DND-41 (cell line): ENCODE measurements at regions not wholly inside any gene's neighbourhood (a gene's known extent, or its start where the extent isn't known, plus 50 kb on each side); places are given as distances from the start of the nearest gene placed in this dataset.

Source experiments
- ATAC-seq: fragments of 200-7000 bp; cut with Tn5 transposase; 3 replicates; pipeline ENCODE4 v1.9.1; 2021; ENCODE audit warnings: low read depth; ENCODE audit not compliant: insufficient read depth
- DNase-seq: peaks from one replicate; pipeline ENCODE4 v3.0.0-alpha.2; 2020
- H2AFZ ChIP-seq: 2 replicates; pipeline ENCODE4 v1.6.0; 2012; ENCODE audit warnings: low read depth, low read length
- H3K27ac ChIP-seq: 2 replicates; pipeline ENCODE4 v1.5.1; 2012; ENCODE audit warnings: low read length, inconsistent platforms
- H3K27me3 ChIP-seq: fragments of 200-600 bp; sonication (generic); 2 replicates; pipeline ENCODE4 v1.6.0; 2012; ENCODE audit warnings: low read length, mild to moderate bottlenecking, inconsistent platforms; ENCODE audit not compliant: insufficient read depth, poor library complexity
- H3K36me3 ChIP-seq: 2 replicates; pipeline ENCODE4 v1.5.1; 2012; ENCODE audit warnings: low read length, inconsistent platforms; ENCODE audit not compliant: insufficient read depth
- H3K4me1 ChIP-seq: 2 replicates; pipeline ENCODE4 v1.5.1; 2012; ENCODE audit warnings: mild to moderate bottlenecking, low read length; ENCODE audit not compliant: insufficient read depth
- H3K4me2 ChIP-seq: 2 replicates; pipeline ENCODE4 v1.6.0; 2012; ENCODE audit warnings: mild to moderate bottlenecking, moderate library complexity, low read length, inconsistent platforms; ENCODE audit not compliant: insufficient read depth
- H3K4me3 ChIP-seq, 2 experiments: fragments of 200-600 bp in 1 of 2; shearing (Covaris generic) in 1 of 2; 2 replicates each; pipeline ENCODE4 v1.5.1; 2012 to 2016; ENCODE audit warnings: inconsistent platforms in 2 of 2, low read length in 2 of 2, mild to moderate bottlenecking in 2 of 2, low read depth in 1 of 2, moderate library complexity in 1 of 2
- H3K79me2 ChIP-seq: 2 replicates; pipeline ENCODE4 v1.6.0; 2012; ENCODE audit warnings: low read length, inconsistent platforms; ENCODE audit not compliant: insufficient read depth
- H3K9ac ChIP-seq: 2 replicates; pipeline ENCODE4 v1.6.0; 2012; ENCODE audit warnings: low read depth, mild to moderate bottlenecking, inconsistent platforms, low read length, moderate library complexity
- H3K9me3 ChIP-seq: 2 replicates; pipeline ENCODE4 v1.5.1; 2012; ENCODE audit warnings: low read length, moderate library complexity, mild to moderate bottlenecking, inconsistent platforms; ENCODE audit not compliant: insufficient read depth, severe bottlenecking
- H4K20me1 ChIP-seq: 2 replicates; pipeline ENCODE4 v1.6.0; 2012; ENCODE audit warnings: low read length; ENCODE audit not compliant: insufficient read depth
- CTCF ChIP-seq: IDR thresholded peaks from 2 replicates; pipeline ENCODE4 v1.5.1; 2012; ENCODE audit warnings: borderline replicate concordance, low read length, moderate library complexity, mild to moderate bottlenecking; ENCODE audit not compliant: poor library complexity, severe bottlenecking; ENCODE audit errors: extremely low read depth
- EZH2 ChIP-seq: IDR thresholded peaks from 3 replicates; pipeline ENCODE4 v1.6.1; 2012; ENCODE audit warnings: borderline replicate concordance, low read depth, mild to moderate bottlenecking, moderate library complexity, low read length, inconsistent platforms; ENCODE audit not compliant: severe bottlenecking

- TF ChIP-seq EZH2 (no peak), CTCF (no peak)
These were observed 258.1 kb upstream of the NECTIN3 start for GRCh38 chr3:110813541-110813940.

GRCh38 chr3:110814170-110815007 lies 257.2 kb upstream of the NECTIN3 start:
- peak; percentile 62 for DNase-seq
- no peak overlapping the region for H3K4me2 ChIP-seq
- peak overlapping the region; percentile 5; the same call in 1 of the 2 replicates for H3K27ac ChIP-seq

More at GRCh38 chr3:110813541-110813940, 258.1 kb upstream of the NECTIN3 start:
- peaks cover 12% of the 10 kb centered on the region for H3K4me1 ChIP-seq
- H3K4me2 ChIP-seq = no peak overlapping the region
- H2AFZ ChIP-seq = no peak overlapping the region
- H3K27ac ChIP-seq = no peak overlapping the region
- no peak overlapping the region for H3K9ac ChIP-seq
- no peaks in the 10 kb centered on the region for H3K27me3 ChIP-seq
- no peaks in the 10 kb centered on the region for H3K36me3 ChIP-seq
- H3K4me3 ChIP-seq = no peak overlapping the region
- ATAC-seq (no peak), DNase-seq (no peak)
- no peaks in the 10 kb centered on the region for H4K20me1 ChIP-seq
- no peaks in the 10 kb centered on the region for H3K79me2 ChIP-seq
- no peaks in the 10 kb centered on the region for H3K9me3 ChIP-seq

GRCh38 chr3:110815008-110815583 lies 256.5 kb upstream of the NECTIN3 start:
- H3K9ac ChIP-seq = no peak overlapping the region
- H3K4me1 ChIP-seq = peaks cover 12% of the 10 kb centered on the region
- H3K27ac ChIP-seq = peak overlapping the region; percentile 5; the same call in 1 of the 2 replicates
- H3K27me3 ChIP-seq = no peaks in the 10 kb centered on the region
- no peak for ATAC-seq
- no peak for TF ChIP-seq CTCF
- TF ChIP-seq EZH2 = no peak
- no peaks in the 10 kb centered on the region for H4K20me1 ChIP-seq
- H3K36me3 ChIP-seq = no peaks in the 10 kb centered on the region
- no peak overlapping the region for H3K4me2 ChIP-seq
- H3K79me2 ChIP-seq = no peaks in the 10 kb centered on the region
- H3K9me3 ChIP-seq = no peaks in the 10 kb centered on the region
- no peak for DNase-seq
- no peak overlapping the region for H2AFZ ChIP-seq
- H3K4me3 ChIP-seq = no peak overlapping the region

More at GRCh38 chr3:110814170-110815007, 257.2 kb upstream of the NECTIN3 start:
- H3K9me3 ChIP-seq = no peaks in the 10 kb centered on the region
- no peak overlapping the region for H3K4me3 ChIP-seq
- H3K9ac ChIP-seq = no peak overlapping the region
- peaks cover 12% of the 10 kb centered on the region for H3K4me1 ChIP-seq
- H4K20me1 ChIP-seq = no peaks in the 10 kb centered on the region
- H3K36me3 ChIP-seq = no peaks in the 10 kb centered on the region
- no peaks in the 10 kb centered on the region for H3K79me2 ChIP-seq
- no peak for TF ChIP-seq CTCF
- no peak for TF ChIP-seq EZH2
- ATAC-seq = peak; percentile 93
- H2AFZ ChIP-seq = 0 out of 2 replicates have a peak overlapping the region, but pooled peaks have one; percentile 34
- no peaks in the 10 kb centered on the region for H3K27me3 ChIP-seq
